ENCODE measurements at regions not wholly inside any gene's neighbourhood (a gene's known extent, or its start where the extent isn't known, plus 50 kb on each side); places are given as distances from the start of the nearest gene placed in this dataset.
"Not testable (repeated sequence)": the region's sequence is repeated elsewhere in the genome, so short reads cannot be mapped to it uniquely, and the experiment has no call there.

- Histone ChIP-seq H3K9ac (ENCODE audit: low read depth, low read length, poor library complexity) (no peak overlapping the region), H3K4me1 (ENCODE audit: control insufficient read depth in 2 of 2, insufficient read depth in 1 of 2, low read depth in 1 of 2, low read length in 2 of 2) (peaks cover 0 to 3% of the 10 kb centered on the region in 2 donors), H3K4me2 (ENCODE audit: insufficient read depth, low read length, poor library complexity, severe bottlenecking) (no peak overlapping the region), H3K23ac (ENCODE audit: low read depth, low read length, poor library complexity) (no peak overlapping the region), H2BK120ac (ENCODE audit: low read depth, low read length) (no peak overlapping the region), H2BK15ac (ENCODE audit: low read length) (no peak overlapping the region), H3K9me3 (replicated peaks in 1 of 2; ENCODE audit: control insufficient read depth in 2 of 2, insufficient read depth in 1 of 2, low read depth in 1 of 2, low read length in 2 of 2) (no peaks in the 10 kb centered on the region), H2AK5ac (ENCODE audit: low read depth, low read length) (peak overlapping the region; percentile 25), H4K8ac (ENCODE audit: low read depth, low read length) (no peak overlapping the region), H3K18ac (ENCODE audit: low read length) (no peak overlapping the region), H3K79me1 (ENCODE audit: low read depth, low read length) (no peaks in the 10 kb centered on the region), H3K4ac (ENCODE audit: low read length) (no peak overlapping the region), H3K14ac (ENCODE audit: low read length) (no peak overlapping the region), H3K4me3 (ENCODE audit: low read length in 2 of 2) (no peak overlapping the region), H3K27ac (replicated peaks; ENCODE audit: low read length) (no peak overlapping the region), H2BK12ac (ENCODE audit: low read length) (no peak overlapping the region), H2AFZ (ENCODE audit: low read length) (no peak overlapping the region), H3K36me3 (replicated peaks in 1 of 2; ENCODE audit: control insufficient read depth in 2 of 2, insufficient read depth in 2 of 2, low read length in 2 of 2) (no peaks in the 10 kb centered on the region), H3K27me3 (ENCODE audit: control insufficient read depth in 3 of 3, insufficient read depth in 3 of 3, low read depth in 1 of 3, low read length in 3 of 3) (no peaks in the 10 kb centered on the region), H4K91ac (ENCODE audit: low read depth, low read length, poor library complexity) (no peak overlapping the region), H2BK5ac (ENCODE audit: low read length) (no peak overlapping the region)
- DNase-seq (ENCODE audit: low spot score): no peak
- no CpG with 5 or more reads among the region's 11 CpGs for WGBS, 2 donors (ENCODE audit: extremely low coverage in 2 of 2, insufficient read length in 2 of 2, insufficient replicate concordance in 1 of 2)
Observed at GRCh38 chr3:10692039-10692622, 123.9 kb upstream of the SLC6A11 start.

- no peaks in the 10 kb centered on the region for H3K36me3 ChIP-seq (replicated peaks in 1 of 2; ENCODE audit: control insufficient read depth in 2 of 2, insufficient read depth in 2 of 2, low read length in 2 of 2)
- H3K4ac ChIP-seq (ENCODE audit: low read length): no peak overlapping the region
- H2BK5ac ChIP-seq (ENCODE audit: low read length): no peak overlapping the region
- H4K8ac ChIP-seq (ENCODE audit: low read depth, low read length): no peak overlapping the region
- no peak overlapping the region for H2BK15ac ChIP-seq (ENCODE audit: low read length)
- H3K79me1 ChIP-seq (ENCODE audit: low read depth, low read length): no peaks in the 10 kb centered on the region
- no peaks in the 10 kb centered on the region for H3K27me3 ChIP-seq (ENCODE audit: control insufficient read depth in 3 of 3, insufficient read depth in 3 of 3, low read depth in 1 of 3, low read length in 3 of 3)
- H3K4me2 ChIP-seq (ENCODE audit: insufficient read depth, low read length, poor library complexity, severe bottlenecking): no peak overlapping the region
- no peak overlapping the region for H2AFZ ChIP-seq (ENCODE audit: low read length)
- H3K9ac ChIP-seq (ENCODE audit: low read depth, low read length, poor library complexity): no peak overlapping the region
- no peak overlapping the region for H2BK120ac ChIP-seq (ENCODE audit: low read depth, low read length)
- no CpG with 5 or more reads among the region's 4 CpGs for WGBS, 2 donors (ENCODE audit: extremely low coverage in 2 of 2, insufficient read length in 2 of 2, insufficient replicate concordance in 1 of 2)
- H3K27ac ChIP-seq (replicated peaks; ENCODE audit: low read length): no peak overlapping the region
- H3K18ac ChIP-seq (ENCODE audit: low read length): no peak overlapping the region
- H2AK5ac ChIP-seq (ENCODE audit: low read depth, low read length): no peak overlapping the region
- H4K91ac ChIP-seq (ENCODE audit: low read depth, low read length, poor library complexity): no peak overlapping the region
- no peak overlapping the region for H2BK12ac ChIP-seq (ENCODE audit: low read length)
- no peak overlapping the region for H3K14ac ChIP-seq (ENCODE audit: low read length)
- peaks cover 0 to 6% of the 10 kb centered on the region in 2 donors for H3K4me1 ChIP-seq (ENCODE audit: control insufficient read depth in 2 of 2, insufficient read depth in 1 of 2, low read depth in 1 of 2, low read length in 2 of 2)
- H3K4me3 ChIP-seq (ENCODE audit: low read length in 2 of 2): no peak overlapping the region
- DNase-seq (ENCODE audit: low spot score): no peak
- H3K9me3 ChIP-seq (replicated peaks in 1 of 2; ENCODE audit: control insufficient read depth in 2 of 2, insufficient read depth in 1 of 2, low read depth in 1 of 2, low read length in 2 of 2): no peaks in the 10 kb centered on the region
- no peak overlapping the region for H3K23ac ChIP-seq (ENCODE audit: low read depth, low read length, poor library complexity)
Observed at GRCh38 chr3:10693457-10693856, 122.6 kb upstream of the SLC6A11 start.

GRCh38 chr3:10694179-10694578 lies 121.8 kb upstream of the SLC6A11 start:
- no peak overlapping the region for H2BK5ac ChIP-seq (ENCODE audit: low read length)
- no CpG with 5 or more reads among the region's 4 CpGs for WGBS, 2 donors (ENCODE audit: extremely low coverage in 2 of 2, insufficient read length in 2 of 2, insufficient replicate concordance in 1 of 2)
- no peak overlapping the region for H3K4me3 ChIP-seq (ENCODE audit: low read length in 2 of 2)
- H3K4ac ChIP-seq (ENCODE audit: low read length): no peak overlapping the region
- no peak for DNase-seq (ENCODE audit: low spot score)
- H2BK15ac ChIP-seq (ENCODE audit: low read length): no peak overlapping the region
- H3K79me1 ChIP-seq (ENCODE audit: low read depth, low read length): no peaks in the 10 kb centered on the region
- H3K4me1 ChIP-seq (ENCODE audit: control insufficient read depth in 2 of 2, insufficient read depth in 1 of 2, low read depth in 1 of 2, low read length in 2 of 2): peaks cover 0 to 6% of the 10 kb centered on the region in 2 donors
- H3K27ac ChIP-seq (replicated peaks; ENCODE audit: low read length): no peak overlapping the region
- H3K9me3 ChIP-seq (replicated peaks in 1 of 2; ENCODE audit: control insufficient read depth in 2 of 2, insufficient read depth in 1 of 2, low read depth in 1 of 2, low read length in 2 of 2): no peaks in the 10 kb centered on the region
- H3K23ac ChIP-seq (ENCODE audit: low read depth, low read length, poor library complexity): no peak overlapping the region
- H2AK5ac ChIP-seq (ENCODE audit: low read depth, low read length): no peak overlapping the region
- H3K14ac ChIP-seq (ENCODE audit: low read length): no peak overlapping the region
- H3K18ac ChIP-seq (ENCODE audit: low read length): no peak overlapping the region
- no peaks in the 10 kb centered on the region for H3K27me3 ChIP-seq (ENCODE audit: control insufficient read depth in 3 of 3, insufficient read depth in 3 of 3, low read depth in 1 of 3, low read length in 3 of 3)
- no peak overlapping the region for H4K91ac ChIP-seq (ENCODE audit: low read depth, low read length, poor library complexity)
- no peaks in the 10 kb centered on the region for H3K36me3 ChIP-seq (replicated peaks in 1 of 2; ENCODE audit: control insufficient read depth in 2 of 2, insufficient read depth in 2 of 2, low read length in 2 of 2)
- H4K8ac ChIP-seq (ENCODE audit: low read depth, low read length): no peak overlapping the region
- no peak overlapping the region for H2BK12ac ChIP-seq (ENCODE audit: low read length)
- no peak overlapping the region for H3K4me2 ChIP-seq (ENCODE audit: insufficient read depth, low read length, poor library complexity, severe bottlenecking)
- H3K9ac ChIP-seq (ENCODE audit: low read depth, low read length, poor library complexity): no peak overlapping the region
- no peak overlapping the region for H2BK120ac ChIP-seq (ENCODE audit: low read depth, low read length)
- no peak overlapping the region for H2AFZ ChIP-seq (ENCODE audit: low read length)

- not testable (repeated sequence) for H3K79me1 ChIP-seq (ENCODE audit: low read depth, low read length); H3K27me3 ChIP-seq (ENCODE audit: control insufficient read depth in 3 of 3, insufficient read depth in 3 of 3, low read depth in 1 of 3, low read length in 3 of 3); H3K9ac ChIP-seq (ENCODE audit: low read depth, low read length, poor library complexity); H2BK12ac ChIP-seq (ENCODE audit: low read length); H2BK15ac ChIP-seq (ENCODE audit: low read length); H2BK5ac ChIP-seq (ENCODE audit: low read length); H3K9me3 ChIP-seq (replicated peaks in 1 of 2; ENCODE audit: control insufficient read depth in 2 of 2, insufficient read depth in 1 of 2, low read depth in 1 of 2, low read length in 2 of 2); H3K18ac ChIP-seq (ENCODE audit: low read length); H3K36me3 ChIP-seq (replicated peaks in 1 of 2; ENCODE audit: control insufficient read depth in 2 of 2, insufficient read depth in 2 of 2, low read length in 2 of 2); H2BK120ac ChIP-seq (ENCODE audit: low read depth, low read length); H3K4me2 ChIP-seq (ENCODE audit: insufficient read depth, low read length, poor library complexity, severe bottlenecking); H3K4me1 ChIP-seq (ENCODE audit: control insufficient read depth in 2 of 2, insufficient read depth in 1 of 2, low read depth in 1 of 2, low read length in 2 of 2); H3K4ac ChIP-seq (ENCODE audit: low read length); H3K4me3 ChIP-seq (ENCODE audit: low read length in 2 of 2); H4K91ac ChIP-seq (ENCODE audit: low read depth, low read length, poor library complexity); H4K8ac ChIP-seq (ENCODE audit: low read depth, low read length); H3K27ac ChIP-seq (replicated peaks; ENCODE audit: low read length); H3K23ac ChIP-seq (ENCODE audit: low read depth, low read length, poor library complexity); H2AK5ac ChIP-seq (ENCODE audit: low read depth, low read length); H3K14ac ChIP-seq (ENCODE audit: low read length); DNase-seq (ENCODE audit: low spot score); H2AFZ ChIP-seq (ENCODE audit: low read length)
- no CpG with 5 or more reads among the region's 2 CpGs for WGBS, 2 donors (ENCODE audit: extremely low coverage in 2 of 2, insufficient read length in 2 of 2, insufficient replicate concordance in 1 of 2)
Observed at GRCh38 chr3:10695186-10695585, 120.8 kb upstream of the SLC6A11 start.
